ENCODE measurements at regions not wholly inside any gene's neighbourhood (a gene's known extent, or its start where the extent isn't known, plus 50 kb on each side); places are given as distances from the start of the nearest gene placed in this dataset.
"Not testable (repeated sequence)": the region's sequence is repeated elsewhere in the genome, so short reads cannot be mapped to it uniquely, and the experiment has no call there.

GRCh38 chr20:5688431-5688972, 61.7 kb upstream of the SHLD1 start:
- H2AFZ ChIP-seq (ENCODE audit: low read depth, low read length, severe bottlenecking): no peak overlapping the region
- H3K4me3 ChIP-seq (ENCODE audit: insufficient read depth, low read length, poor library complexity, severe bottlenecking): no peak overlapping the region
- no peak for TF ChIP-seq EZH2phosphoT487 (conservative IDR thresholded peaks at IDR 0.05; ENCODE audit: low read length)
- no peak for TF ChIP-seq CTCF (IDR thresholded peaks at IDR 0.05; ENCODE audit: insufficient read depth, low read length, poor library complexity, severe bottlenecking)
- H3K9ac ChIP-seq (ENCODE audit: low read length): no peak overlapping the region
- no peaks in the 10 kb centered on the region for H3K9me2 ChIP-seq (replicated peaks; ENCODE audit: insufficient read depth, low read length)
- H3K27me3 ChIP-seq (ENCODE audit: low read length): no peaks in the 10 kb centered on the region
- no peak overlapping the region for H3K4me2 ChIP-seq (ENCODE audit: low read depth, low read length, poor library complexity, severe bottlenecking)
- H3K36me3 ChIP-seq (ENCODE audit: low read length): no peaks in the 10 kb centered on the region
- H3F3A ChIP-seq (ENCODE audit: insufficient read depth): peaks cover 12% of the 10 kb centered on the region
- no peak overlapping the region for H3K27ac ChIP-seq (ENCODE audit: low read depth, low read length)
- H3K79me2 ChIP-seq (ENCODE audit: insufficient read depth, low read length): no peaks in the 10 kb centered on the region
- no peaks in the 10 kb centered on the region for H3K9me3 ChIP-seq (ENCODE audit: insufficient read depth, low read length)
- H4K20me1 ChIP-seq (ENCODE audit: low read depth, low read length): no peaks in the 10 kb centered on the region

- TF ChIP-seq EZH2phosphoT487 (conservative IDR thresholded peaks at IDR 0.05; ENCODE audit: low read length): no peak
- TF ChIP-seq CTCF (IDR thresholded peaks at IDR 0.05; ENCODE audit: insufficient read depth, low read length, poor library complexity, severe bottlenecking): no peak
- peaks cover 8% of the 10 kb centered on the region; the same call in 1 of the 2 replicates for H3F3A ChIP-seq (ENCODE audit: insufficient read depth)
- no peaks in the 10 kb centered on the region for H4K20me1 ChIP-seq (ENCODE audit: low read depth, low read length)
- no peaks in the 10 kb centered on the region for H3K36me3 ChIP-seq (ENCODE audit: low read length)
- no peak overlapping the region for H3K4me3 ChIP-seq (ENCODE audit: insufficient read depth, low read length, poor library complexity, severe bottlenecking)
- no peaks in the 10 kb centered on the region for H3K9me3 ChIP-seq (ENCODE audit: insufficient read depth, low read length)
- H3K4me2 ChIP-seq (ENCODE audit: low read depth, low read length, poor library complexity, severe bottlenecking): no peak overlapping the region
- H3K9ac ChIP-seq (ENCODE audit: low read length): no peak overlapping the region
- H3K27ac ChIP-seq (ENCODE audit: low read depth, low read length): no peak overlapping the region
- no peaks in the 10 kb centered on the region for H3K79me2 ChIP-seq (ENCODE audit: insufficient read depth, low read length)
- no peak overlapping the region for H2AFZ ChIP-seq (ENCODE audit: low read depth, low read length, severe bottlenecking)
- H3K9me2 ChIP-seq (replicated peaks; ENCODE audit: insufficient read depth, low read length): no peaks in the 10 kb centered on the region
- H3K27me3 ChIP-seq (ENCODE audit: low read length): no peaks in the 10 kb centered on the region
These were observed 62.3 kb upstream of the SHLD1 start for GRCh38 chr20:5687884-5688283.

GRCh38 chr20:5686384-5687105, 63.7 kb upstream of the SHLD1 start:
- H3K9ac ChIP-seq (ENCODE audit: low read length): no peak overlapping the region

GRCh38 chr20:5682556-5682955, 67.6 kb upstream of the SHLD1 start:
- not testable (repeated sequence) for H3K4me3 ChIP-seq (ENCODE audit: insufficient read depth, low read length, poor library complexity, severe bottlenecking); H3K9ac ChIP-seq (ENCODE audit: low read length); H3K36me3 ChIP-seq (ENCODE audit: low read length); H3K27ac ChIP-seq (ENCODE audit: low read depth, low read length); H3K9me3 ChIP-seq (ENCODE audit: insufficient read depth, low read length); H2AFZ ChIP-seq (ENCODE audit: low read depth, low read length, severe bottlenecking); H3K79me2 ChIP-seq (ENCODE audit: insufficient read depth, low read length); H4K20me1 ChIP-seq (ENCODE audit: low read depth, low read length); H3K9me2 ChIP-seq (replicated peaks; ENCODE audit: insufficient read depth, low read length); H3K27me3 ChIP-seq (ENCODE audit: low read length); H3K4me2 ChIP-seq (ENCODE audit: low read depth, low read length, poor library complexity, severe bottlenecking)
- peaks cover 12% of the 10 kb centered on the region; the same call in 1 of the 2 replicates for H3F3A ChIP-seq (ENCODE audit: insufficient read depth)

More at GRCh38 chr20:5686384-5687105, 63.7 kb upstream of the SHLD1 start:
- Histone ChIP-seq H3K9me3 (ENCODE audit: insufficient read depth, low read length) (no peaks in the 10 kb centered on the region), H3K9me2 (replicated peaks; ENCODE audit: insufficient read depth, low read length) (no peaks in the 10 kb centered on the region), H3K4me3 (ENCODE audit: insufficient read depth, low read length, poor library complexity, severe bottlenecking) (no peak overlapping the region), H3K79me2 (ENCODE audit: insufficient read depth, low read length) (no peaks in the 10 kb centered on the region), H3K36me3 (ENCODE audit: low read length) (no peaks in the 10 kb centered on the region), H3K27ac (ENCODE audit: low read depth, low read length) (no peak overlapping the region), H4K20me1 (ENCODE audit: low read depth, low read length) (no peaks in the 10 kb centered on the region), H3F3A (ENCODE audit: insufficient read depth) (peaks cover 8% of the 10 kb centered on the region; the same call in 1 of the 2 replicates), H3K4me2 (ENCODE audit: low read depth, low read length, poor library complexity, severe bottlenecking) (no peak overlapping the region), H3K27me3 (ENCODE audit: low read length) (no peaks in the 10 kb centered on the region), H2AFZ (ENCODE audit: low read depth, low read length, severe bottlenecking) (no peak overlapping the region)
- TF ChIP-seq EZH2phosphoT487 (conservative IDR thresholded peaks at IDR 0.05; ENCODE audit: low read length) (no peak), CTCF (IDR thresholded peaks at IDR 0.05; ENCODE audit: insufficient read depth, low read length, poor library complexity, severe bottlenecking) (no peak)

Measured in SU-DHL-6 (cell line).